HG03280 (cell line): ENCODE measurements at regions not wholly inside any gene's neighbourhood (a gene's known extent, or its start where the extent isn't known, plus 50 kb on each side); places are given as distances from the start of the nearest gene placed in this dataset.

Experiments
- ATAC-seq: cut with Tn5 transposase; IDR thresholded peaks from one replicate; pipeline ENCODE4 v1.9.1; 2021; ENCODE audit warnings: mild to moderate bottlenecking, moderate library complexity; ENCODE audit not compliant: unreplicated experiment

DNA sequence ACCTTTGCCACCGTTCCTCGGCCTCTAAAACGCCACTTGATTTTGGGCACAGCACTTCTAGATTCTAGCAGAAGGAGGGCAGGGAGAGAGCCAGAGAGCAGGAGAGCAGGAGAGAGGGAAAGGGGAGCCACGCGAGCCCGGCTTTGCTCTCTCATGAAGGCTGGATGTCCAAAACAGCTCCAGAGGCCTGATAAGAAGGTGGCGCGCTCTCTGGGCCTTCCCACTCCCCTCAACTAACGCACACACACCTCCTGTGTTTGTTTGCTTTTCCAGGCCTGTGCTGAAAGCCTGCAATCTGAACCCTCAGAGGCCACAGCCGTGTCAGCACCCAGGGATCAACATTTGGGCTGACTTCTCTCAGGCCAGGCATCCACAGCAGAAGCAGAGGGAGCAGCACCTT is 184.8 kb upstream of the SOX11 start:
- ATAC-seq: no peak

- no peak for ATAC-seq
Observed at GRCh38 chr2:5509362-5509761, 182.8 kb upstream of the SOX11 start.

DNA sequence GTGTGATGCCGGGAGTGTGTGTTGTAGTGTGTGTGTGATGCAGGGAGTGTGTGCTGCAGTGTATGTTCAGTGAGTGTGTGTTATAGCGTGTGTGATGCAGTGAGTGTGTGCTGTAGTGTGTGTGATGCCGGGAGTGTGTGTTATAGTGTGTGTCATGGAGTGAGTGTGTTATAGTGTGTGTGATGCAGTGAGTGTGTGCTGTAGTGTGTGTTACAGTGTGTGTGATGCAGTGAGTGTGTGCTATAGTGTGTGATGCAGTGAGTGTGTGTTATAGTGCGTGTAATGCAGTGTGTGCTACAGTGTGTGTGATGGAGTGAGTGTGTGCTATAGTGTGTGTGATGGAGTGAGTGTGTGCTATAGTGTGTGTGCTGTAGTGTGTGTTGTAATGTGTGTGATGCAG is 182.1 kb upstream of the SOX11 start:
- no peak for ATAC-seq

DNA sequence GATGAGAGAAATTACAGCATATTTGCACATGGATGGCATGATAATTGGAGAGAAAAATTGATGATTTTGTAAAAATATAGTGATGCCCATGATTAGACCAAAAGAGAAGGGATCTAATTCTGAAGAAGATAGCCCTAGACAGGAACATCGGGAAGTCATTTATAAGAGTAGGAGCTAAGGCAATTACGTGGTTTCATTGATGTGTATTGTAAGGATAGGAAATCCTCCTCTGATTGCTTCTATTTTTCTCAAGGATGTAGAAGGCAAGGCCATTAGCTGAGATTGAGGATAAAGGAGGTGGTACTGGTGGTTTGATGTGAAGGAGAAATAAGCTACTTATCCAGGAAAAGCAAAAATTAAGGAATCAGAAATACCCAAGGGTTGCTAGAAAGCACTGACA is 176.5 kb upstream of the SOX11 start:
- no peak for ATAC-seq

- no peak for ATAC-seq
Observed at GRCh38 chr2:5519286-5519685, 172.9 kb upstream of the SOX11 start.

GRCh38 chr2:5520463-5520972 is 171.7 kb upstream of the SOX11 start:
- ATAC-seq: no peak

DNA sequence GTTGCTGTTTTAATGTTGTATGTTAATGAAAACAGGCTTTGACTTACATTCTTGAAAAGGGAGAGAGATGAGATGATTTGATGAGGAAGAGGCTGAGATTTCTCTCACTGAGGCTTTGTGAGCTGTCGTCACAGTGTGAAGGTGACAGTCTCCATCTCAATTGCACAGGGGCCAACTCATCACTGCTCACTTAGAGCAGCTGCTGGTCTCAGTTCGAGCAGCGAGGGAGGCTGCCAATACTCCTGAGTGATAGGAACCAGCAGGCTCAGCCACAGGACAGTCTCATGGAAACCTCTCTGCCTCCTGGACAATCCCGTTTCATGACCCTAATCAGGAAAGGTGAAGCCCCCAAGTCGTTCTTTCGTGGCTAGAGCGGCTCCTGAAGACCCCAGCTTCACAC is 170.7 kb upstream of the SOX11 start:
- ATAC-seq: no peak

GRCh38 chr2:5524551-5524950 is 167.6 kb upstream of the SOX11 start:
- ATAC-seq: no peak

GRCh38 chr2:5528706-5529105 is 163.5 kb upstream of the SOX11 start:
- no peak for ATAC-seq

GRCh38 chr2:5530011-5530696 is 162.0 kb upstream of the SOX11 start:
- no peak for ATAC-seq

- no peak for ATAC-seq
Observed at GRCh38 chr2:5535301-5535700, 156.9 kb upstream of the SOX11 start.

DNA sequence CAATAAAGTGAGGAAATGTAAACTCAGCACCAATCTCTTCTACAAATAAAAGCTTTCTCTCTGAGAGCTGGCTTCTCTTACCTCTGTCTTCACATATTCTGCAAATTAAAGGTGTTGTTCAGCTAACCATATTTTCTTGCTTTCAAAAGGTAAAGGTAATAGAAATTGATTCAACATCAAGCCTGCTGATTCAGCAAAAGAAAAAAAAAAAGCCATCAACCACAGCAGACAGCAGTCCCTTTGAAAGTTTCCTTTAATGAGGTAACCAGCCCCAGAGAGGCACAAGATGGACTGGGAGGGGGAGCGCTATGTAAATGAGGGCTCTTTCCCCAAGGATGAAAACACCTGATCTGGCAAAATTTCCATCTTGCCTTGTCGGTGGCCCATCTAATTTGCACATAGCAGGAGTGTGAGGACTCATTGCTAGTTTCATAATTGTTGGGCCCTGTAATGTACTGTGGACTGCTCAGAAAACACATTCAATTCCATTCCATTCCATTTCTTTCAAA is 154.9 kb upstream of the SOX11 start:
- no peak for ATAC-seq

DNA sequence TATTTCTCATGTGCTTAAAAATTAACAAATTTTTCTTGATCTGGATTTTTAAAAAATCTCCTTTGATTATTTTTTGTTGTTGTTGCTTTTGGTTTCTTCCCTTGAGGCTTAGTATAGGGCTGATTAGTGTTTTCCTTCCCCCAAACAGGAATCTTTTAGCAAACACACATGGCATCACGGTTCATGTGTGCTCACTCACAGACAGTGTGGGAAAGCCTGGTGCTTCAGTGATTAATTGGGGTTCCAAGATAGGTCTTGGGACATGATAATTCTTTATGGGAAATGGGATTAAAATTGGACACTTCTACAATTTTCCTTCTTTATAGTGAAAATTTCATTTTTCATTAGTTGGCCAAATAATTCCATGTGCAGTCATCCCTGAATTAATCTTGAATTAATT is 153.9 kb upstream of the SOX11 start:
- ATAC-seq: no peak

GRCh38 chr2:5538772-5539171 is 153.4 kb upstream of the SOX11 start:
- ATAC-seq: no peak

DNA sequence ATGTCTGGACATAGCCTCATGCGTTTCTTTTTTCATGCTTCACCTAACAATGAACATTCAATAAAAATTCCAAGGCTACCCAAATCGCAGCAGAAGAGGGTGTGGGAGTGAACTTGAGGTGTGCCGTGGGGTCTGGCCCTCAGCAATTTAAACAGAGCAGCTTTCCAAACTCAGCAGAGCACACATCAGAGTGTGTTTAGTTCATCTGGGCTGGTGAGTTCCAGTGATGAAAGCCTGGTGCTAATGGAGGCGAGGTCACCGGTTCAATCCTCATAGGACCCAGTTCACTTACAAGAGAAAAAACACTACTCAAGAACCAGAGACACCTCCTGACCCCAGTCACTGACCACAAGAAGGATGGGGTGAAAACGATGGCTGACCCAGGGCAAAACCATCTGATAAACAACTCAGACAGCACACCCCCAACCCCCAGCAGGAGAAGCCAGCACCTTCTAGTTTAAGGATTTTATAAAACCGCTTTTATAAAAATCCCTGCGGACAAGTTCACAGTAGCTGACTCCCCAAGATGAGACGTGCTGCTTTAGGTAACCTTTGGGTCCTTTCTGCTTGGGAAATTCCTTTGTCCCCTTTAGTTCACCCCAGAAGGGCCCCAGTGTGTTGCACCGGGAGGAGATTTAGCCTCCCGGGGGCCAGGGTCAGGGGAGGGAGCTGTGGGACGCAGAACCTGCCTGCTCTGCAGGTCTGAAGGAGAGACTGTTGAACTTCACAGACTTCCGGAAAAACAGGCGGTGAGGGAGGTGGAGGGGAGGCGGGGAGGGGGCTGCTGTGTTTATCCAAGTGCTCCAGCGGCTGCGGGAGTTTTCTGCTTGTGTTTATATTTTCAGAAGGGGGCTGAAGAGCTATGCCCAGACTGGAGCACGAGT is 152.7 kb upstream of the SOX11 start:
- ATAC-seq: no peak

DNA sequence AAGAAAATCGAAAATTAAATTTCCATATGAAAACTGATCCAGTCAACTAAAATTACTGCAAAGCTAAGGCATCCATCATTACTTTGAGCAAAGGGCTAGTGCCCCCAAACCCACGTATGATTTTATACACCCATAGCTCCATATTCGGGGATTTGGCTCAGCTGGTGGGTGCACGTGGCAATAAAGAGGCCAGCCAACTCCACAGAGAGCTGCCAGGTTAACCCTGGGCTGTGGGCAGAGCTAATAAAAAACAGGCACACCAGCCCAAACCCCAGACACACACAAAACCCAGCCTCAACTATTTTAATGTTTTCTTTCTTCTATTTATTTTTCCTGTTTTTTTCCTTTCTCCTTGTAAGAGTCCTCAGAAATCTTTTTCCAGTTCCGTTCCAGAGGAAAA is 151.3 kb upstream of the SOX11 start:
- ATAC-seq: no peak

- ATAC-seq: no peak
Observed at GRCh38 chr2:5544205-5544786, 147.9 kb upstream of the SOX11 start.

DNA sequence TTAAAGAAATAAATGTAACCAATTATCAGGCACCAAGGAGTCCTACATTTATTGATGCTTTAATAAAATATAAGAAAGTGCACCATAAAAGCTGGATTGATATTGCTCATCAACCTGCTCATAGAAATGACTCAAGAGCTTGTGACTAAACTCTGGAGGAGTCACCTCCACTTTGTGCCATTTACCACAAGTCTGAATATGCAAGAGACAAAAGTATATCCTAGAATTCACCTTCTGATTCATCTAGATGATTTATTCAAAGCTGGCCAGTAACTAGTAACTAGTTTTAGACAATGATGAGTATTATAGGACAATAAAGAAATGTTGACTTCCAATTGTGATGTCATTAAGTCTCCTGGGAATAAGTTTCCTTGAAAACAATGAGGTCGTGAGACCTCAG is 146.0 kb upstream of the SOX11 start:
- ATAC-seq: no peak

GRCh38 chr2:5548991-5549715 is 143.0 kb upstream of the SOX11 start:
- no peak for ATAC-seq

DNA sequence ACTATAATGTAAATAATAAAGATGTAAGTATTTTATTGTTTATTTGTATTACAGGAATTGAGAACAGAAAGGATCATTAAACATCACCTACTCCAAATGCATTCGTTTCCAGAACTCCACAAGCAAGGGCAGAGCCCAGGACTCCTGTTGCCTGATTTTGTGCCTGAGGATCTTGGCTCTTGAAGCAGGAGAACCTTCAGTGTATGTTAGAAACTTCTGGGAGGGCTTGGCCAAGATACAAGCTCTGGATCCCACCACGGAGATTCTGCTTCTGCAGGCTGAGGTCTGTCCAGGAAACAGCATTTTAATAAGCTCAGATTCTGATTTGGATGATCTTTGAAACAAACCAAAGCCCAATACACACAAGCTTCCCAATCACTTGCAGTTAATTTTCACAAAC is 142.4 kb upstream of the SOX11 start:
- ATAC-seq: no peak

DNA sequence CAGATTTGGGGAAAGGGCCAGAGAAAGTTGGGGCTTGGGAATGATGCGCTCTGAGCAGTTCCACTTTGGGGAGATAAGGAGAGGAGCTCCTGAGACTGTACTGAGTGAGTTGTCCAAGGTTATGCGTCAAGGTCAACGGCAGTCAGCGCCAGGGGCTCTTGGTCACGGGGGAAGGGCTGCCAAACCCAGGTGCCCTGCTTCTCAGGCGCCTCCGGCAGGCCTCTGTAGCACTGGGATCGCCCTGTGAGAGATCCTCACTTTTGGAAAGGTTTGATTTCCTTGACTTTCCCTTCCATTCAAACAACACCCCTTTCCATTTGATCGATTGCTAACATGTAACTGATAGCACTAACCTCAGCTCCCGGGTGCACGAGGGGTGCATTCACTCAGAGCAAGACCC is 136.5 kb upstream of the SOX11 start:
- no peak for ATAC-seq
